HG02870 (cell line): ENCODE measurements at regions not wholly inside any gene's neighbourhood (a gene's known extent, or its start where the extent isn't known, plus 50 kb on each side); places are given as distances from the start of the nearest gene placed in this dataset.
"Not testable (repeated sequence)": the region's sequence is repeated elsewhere in the genome, so short reads cannot be mapped to it uniquely, and the experiment has no call there.

ENCODE experiments used
- ATAC-seq: cut with Tn5 transposase; IDR thresholded peaks from one replicate; pipeline ENCODE4 v1.9.1; 2021; ENCODE audit warnings: mild to moderate bottlenecking, moderate library complexity; ENCODE audit not compliant: unreplicated experiment

DNA sequence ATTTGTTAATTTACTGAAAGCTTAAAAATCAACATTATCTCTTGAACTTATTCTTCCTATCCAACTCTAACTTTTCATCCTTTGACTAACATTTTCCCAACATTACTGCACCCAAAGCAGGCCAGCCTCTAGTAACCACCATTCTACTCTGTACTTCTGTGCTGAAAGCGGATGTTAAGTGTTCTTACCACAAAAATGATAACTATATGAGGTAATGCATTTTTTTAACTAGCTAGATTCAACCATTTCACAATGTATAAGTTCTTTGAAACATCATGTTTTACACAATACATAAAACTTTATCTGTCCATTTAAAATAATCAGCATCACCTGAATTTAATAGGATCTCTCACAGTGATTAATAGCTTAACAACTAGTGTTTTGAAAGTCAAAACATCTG, 468.5 kb upstream of the MGAT4C start:
- ATAC-seq: no peak

DNA sequence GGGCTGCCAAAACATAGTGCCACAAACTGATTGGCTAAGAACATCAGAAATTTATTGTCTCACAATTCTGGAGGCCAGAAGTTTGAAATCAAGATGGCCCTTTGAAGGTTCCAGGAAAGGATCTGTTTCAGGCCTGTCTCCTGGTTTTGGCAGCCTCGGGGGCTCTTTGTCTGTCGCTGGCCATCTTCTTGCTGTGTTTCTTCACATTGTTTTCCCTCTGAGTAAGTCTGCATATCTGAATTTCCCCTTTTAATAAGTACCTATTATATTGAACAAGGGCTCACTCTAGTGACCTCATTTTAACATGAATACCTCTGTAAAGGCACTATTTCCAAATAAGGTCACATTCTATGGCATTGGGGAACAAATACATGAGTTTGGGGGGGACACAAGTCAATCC, 467.1 kb upstream of the MGAT4C start:
- ATAC-seq: no peak

DNA sequence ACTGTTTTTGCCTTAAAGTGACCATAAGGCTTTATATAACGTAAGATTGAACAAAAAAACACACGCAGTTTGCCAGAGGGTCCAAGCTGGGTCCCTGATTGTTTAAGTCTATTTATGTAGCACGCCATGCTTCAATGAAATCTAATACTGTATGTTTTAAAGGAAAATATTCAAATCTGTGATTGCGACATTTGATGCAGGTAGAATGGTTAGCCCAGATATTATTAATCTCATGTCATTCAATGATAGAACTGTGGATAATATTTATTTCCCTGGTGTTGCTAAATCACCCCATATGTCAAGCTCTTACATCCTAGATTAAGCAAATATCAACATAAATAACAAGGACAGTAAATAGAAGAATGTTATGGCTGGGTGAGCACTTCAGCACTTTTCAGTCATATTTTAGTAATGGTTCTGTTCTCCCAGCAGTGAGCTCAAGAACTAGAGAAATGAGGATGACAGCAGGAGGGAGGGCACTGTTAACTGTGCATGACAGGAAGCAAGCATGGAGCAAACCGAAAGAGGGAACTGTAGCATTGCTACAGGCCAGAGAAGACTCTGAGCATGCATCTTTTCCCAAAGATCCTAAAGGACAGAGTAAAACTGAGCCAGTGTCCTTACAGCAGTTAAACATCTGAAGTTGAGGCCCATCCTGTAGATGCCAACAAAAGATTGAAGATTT, 465.7 kb upstream of the MGAT4C start:
- no peak for ATAC-seq

GRCh38 chr12:86719381-86719780, 463.2 kb upstream of the MGAT4C start:
- ATAC-seq: no peak

GRCh38 chr12:86713121-86713520, 456.9 kb upstream of the MGAT4C start:
- ATAC-seq: no peak

- ATAC-seq: no peak
These were observed 456.2 kb upstream of the MGAT4C start for GRCh38 chr12:86712425-86712843.

DNA sequence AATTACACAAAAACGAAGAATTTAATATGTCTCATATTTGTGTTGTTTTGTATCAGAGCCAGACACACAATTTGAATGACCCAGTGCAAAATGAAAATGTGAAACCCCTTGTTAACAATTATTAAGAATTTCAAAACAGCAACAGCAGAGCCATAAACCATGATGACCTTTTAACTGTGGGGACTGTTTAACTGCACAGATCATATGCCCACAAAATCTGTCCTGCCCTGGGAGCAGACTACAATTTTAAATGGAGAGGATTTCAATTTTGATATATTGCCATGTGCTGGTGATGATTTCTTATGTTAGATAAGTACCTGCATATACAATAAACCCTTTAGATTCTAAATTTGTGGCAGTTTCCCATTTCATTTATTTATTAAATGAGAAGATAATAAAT, 455.5 kb upstream of the MGAT4C start:
- no peak for ATAC-seq

GRCh38 chr12:86710109-86710508, 453.9 kb upstream of the MGAT4C start:
- ATAC-seq: no peak

- not testable (repeated sequence) for ATAC-seq
These were observed 452.8 kb upstream of the MGAT4C start for GRCh38 chr12:86709017-86709416.

DNA sequence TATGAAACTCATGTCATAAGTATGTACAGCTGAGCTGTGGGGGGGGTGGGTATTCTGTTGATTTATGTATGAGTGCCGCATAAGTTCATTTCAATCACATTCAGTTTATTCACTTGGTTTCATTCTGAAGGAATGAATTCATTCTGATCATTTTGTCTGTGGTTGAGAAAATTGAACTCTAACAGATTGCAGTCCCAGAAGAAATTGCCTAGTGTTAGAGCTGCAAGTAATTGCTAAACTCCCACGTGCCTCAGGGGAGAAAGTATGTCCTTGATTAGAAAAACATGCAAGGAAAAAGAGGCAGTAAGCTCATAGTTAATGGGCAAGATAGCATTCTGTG, 442.4 kb upstream of the MGAT4C start:
- ATAC-seq: no peak

DNA sequence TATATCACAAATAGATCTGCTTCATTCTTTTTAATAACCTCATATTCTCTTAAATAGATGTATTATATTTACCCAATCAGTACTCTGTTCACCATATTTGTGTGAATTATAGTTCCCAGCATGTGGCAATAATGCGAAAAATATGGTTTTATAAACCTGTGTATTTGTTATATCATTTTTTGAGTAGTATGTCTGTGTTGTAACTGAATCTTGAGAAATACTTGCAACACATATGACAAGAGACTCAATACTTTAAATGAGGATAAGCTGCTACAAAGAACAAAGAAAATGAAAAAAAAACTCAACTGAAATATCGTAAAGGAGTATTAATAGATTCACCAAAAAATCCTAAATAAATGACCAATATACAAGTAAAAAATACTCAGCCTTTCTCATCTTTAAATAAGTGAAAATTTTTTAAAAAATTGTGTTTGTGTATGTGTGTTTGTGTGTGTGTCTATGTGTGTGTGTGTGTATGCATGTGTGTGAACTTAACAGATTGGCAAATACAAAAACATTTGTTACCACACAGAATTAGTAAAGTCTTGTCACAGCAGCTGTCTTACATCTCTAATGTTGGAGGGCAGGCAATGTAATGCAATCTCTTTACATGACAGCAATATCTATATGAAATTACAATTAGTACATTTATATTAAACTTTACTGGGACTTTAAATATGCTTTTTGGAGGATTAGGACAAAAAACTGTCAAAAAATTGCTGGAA, 441.9 kb upstream of the MGAT4C start:
- no peak for ATAC-seq

DNA sequence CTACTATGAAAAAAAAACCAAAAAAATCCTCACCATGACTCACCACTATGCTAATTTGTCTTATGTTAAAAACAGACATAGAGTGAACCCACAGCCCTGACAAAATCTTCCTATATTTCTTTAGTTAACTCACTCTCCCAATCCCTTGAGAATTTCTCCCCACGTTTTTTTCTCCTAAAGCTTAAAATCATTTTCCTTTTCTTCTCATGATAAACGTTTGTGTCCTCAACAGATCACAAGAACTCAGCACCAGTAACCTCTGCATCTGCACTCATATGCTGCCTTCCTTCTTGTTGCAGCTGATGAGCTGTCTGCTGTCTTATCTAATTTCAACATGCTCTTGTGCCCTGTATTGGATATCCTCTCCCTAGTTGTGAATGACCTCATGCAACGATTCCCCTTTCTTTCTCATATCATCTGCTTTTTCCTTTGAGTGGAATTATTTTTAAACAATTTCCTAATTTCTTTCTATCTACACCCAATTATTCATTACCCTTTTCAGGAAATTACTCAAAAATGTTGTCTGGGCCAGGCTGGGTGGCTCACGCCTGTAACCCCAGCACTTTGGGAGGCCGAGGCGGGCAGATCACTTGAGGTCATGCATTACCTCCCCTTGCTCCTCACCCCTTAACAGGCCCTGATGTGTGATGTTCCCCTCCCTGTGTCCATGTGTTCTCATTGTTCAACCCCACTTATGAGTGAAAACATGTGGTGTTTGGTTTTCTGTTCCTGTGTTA, 427.5 kb upstream of the MGAT4C start:
- ATAC-seq: no peak

DNA sequence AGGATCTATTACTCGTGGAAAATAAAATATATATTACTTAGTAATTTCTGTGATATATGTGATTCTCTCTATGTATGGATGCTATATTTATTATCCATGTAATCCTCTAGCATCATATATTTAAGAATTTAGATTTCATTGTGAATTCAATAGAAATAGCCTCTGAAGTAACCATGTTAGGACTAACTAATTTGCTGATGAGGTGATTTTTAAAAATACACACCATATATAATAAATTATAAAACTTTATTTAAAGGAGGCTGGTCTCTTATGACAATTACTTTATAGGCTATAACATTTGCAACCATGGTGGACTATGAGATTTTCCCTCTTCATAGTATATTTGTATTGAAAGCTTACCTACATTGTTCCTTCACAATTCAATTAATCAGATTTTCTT, 424.9 kb upstream of the MGAT4C start:
- no peak for ATAC-seq

DNA sequence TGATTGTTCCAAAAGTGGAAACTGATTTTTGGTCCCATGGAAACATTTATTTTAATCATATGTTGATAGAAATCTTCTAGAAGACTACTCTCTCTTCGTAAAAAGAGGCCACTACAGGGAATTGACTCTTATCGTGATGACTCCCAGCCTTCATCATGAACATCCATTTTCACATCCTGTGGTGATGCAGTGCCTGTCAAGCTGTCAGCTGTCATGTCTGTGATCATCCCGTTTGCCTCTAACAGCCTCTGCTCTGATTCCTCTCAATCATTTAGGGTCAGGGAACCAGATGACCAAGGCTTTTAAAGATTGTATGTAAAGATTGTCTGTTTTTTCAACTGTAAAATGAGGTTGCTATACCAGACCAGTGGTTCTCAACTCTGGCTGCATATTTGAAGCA, 419.0 kb upstream of the MGAT4C start:
- ATAC-seq: no peak

- ATAC-seq: no peak
These were observed 414.8 kb upstream of the MGAT4C start for GRCh38 chr12:86670986-86671385.

GRCh38 chr12:86669010-86669409, 412.8 kb upstream of the MGAT4C start:
- no peak for ATAC-seq

- no peak for ATAC-seq
These were observed 410.1 kb upstream of the MGAT4C start for GRCh38 chr12:86666316-86666715.

GRCh38 chr12:86663716-86664115, 407.5 kb upstream of the MGAT4C start:
- ATAC-seq: no peak

GRCh38 chr12:86663173-86663572, 407.0 kb upstream of the MGAT4C start:
- ATAC-seq: no peak

DNA sequence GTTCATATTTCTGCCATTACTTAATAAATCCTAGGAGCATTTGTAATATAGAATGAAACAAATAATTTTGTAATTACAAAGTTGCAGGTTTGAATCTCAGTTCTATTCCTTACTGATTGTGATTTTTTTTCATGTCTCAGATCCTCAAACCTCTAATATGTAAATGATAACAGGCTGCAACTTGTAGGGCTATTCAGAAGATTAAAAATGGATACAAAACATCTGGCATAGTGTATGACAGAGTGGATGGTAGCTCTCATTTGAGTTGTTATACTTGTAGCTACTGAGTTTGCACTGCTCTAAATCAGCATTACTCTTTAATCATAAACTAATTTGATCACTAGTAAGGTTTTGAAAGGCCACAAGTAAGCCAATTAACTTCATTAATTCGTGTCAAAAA, 406.3 kb upstream of the MGAT4C start:
- ATAC-seq: no peak

DNA sequence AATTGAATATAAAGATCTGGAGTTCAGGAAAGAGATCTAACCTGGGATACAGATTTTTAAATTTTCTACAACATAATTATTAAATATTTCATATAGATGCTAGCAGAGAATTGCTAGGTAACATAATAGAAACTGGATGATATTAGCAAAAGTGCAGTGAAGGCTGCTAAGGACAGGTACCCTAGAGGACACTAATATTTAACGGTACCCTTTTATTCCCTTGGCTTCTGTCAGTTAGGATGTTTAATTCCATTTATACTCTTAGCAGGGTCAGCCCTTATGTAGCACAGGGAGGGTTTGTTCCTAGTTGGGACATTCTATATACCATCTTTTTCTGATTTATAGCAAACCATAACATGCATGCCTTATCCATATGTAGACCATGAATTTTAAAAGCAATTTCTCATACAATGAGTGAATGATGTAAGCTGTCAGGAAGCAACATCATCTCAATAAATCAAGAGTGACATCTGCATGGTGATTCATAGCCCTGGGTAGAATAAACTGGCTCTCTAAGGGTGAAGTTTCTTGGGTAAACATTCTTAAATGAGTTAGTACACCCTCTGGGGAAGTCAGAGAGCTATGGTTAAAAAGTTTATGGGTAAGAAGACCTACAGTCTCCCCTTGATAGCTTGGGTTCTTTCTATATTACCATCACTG, 404.4 kb upstream of the MGAT4C start:
- ATAC-seq: no peak

DNA sequence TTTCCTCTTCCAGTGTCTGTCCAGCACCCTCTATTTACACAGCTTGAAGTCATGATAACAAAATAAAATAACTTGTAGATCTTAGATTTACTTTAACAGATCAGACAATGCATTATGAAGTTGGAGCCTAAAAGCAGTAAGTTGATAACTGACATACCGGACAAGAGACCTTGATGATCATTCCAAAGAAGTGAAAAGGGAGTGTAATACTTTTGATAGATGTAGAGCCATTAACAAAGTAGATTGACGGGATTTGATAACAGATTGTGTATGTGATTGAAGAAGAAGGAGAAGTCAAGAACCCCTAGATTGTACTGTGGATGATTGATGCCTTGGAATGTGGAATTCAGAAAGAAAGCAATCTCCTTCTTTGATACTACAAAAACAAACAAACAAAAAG, 403.8 kb upstream of the MGAT4C start:
- ATAC-seq: no peak
